ENCODE measurements at regions not wholly inside any gene's neighbourhood (a gene's known extent, or its start where the extent isn't known, plus 50 kb on each side); places are given as distances from the start of the nearest gene placed in this dataset.

DNA sequence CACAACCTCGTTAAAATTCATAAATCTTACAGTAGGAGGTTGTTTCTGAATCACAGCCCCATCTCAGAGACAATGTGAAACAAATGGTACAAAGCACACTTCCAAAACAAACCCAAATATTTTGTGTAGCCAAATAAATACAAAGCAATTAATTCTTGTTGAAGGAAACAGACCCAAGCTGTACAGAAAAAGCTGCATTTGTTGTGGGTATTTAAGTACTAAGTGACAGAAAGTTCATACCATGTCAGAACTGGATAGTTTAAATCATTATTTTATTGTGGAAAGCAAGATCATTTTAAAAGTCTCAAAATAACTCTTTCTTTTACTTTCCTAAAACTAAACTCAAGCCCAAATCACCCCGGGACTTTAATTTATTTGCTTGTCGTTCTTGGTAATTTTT, 570.7 kb downstream of the ELAVL2 start:
- Histone ChIP-seq H3K27me3 (no peaks in the 10 kb centered on the region), H3K4me3 (ENCODE audit: low read depth, low read length) (no peak overlapping the region), H3K4me1 (no peaks in the 10 kb centered on the region), H3K9me3 (no peaks in the 10 kb centered on the region), H3K36me3 (no peaks in the 10 kb centered on the region)
- TF ChIP-seq, protein P1, sequence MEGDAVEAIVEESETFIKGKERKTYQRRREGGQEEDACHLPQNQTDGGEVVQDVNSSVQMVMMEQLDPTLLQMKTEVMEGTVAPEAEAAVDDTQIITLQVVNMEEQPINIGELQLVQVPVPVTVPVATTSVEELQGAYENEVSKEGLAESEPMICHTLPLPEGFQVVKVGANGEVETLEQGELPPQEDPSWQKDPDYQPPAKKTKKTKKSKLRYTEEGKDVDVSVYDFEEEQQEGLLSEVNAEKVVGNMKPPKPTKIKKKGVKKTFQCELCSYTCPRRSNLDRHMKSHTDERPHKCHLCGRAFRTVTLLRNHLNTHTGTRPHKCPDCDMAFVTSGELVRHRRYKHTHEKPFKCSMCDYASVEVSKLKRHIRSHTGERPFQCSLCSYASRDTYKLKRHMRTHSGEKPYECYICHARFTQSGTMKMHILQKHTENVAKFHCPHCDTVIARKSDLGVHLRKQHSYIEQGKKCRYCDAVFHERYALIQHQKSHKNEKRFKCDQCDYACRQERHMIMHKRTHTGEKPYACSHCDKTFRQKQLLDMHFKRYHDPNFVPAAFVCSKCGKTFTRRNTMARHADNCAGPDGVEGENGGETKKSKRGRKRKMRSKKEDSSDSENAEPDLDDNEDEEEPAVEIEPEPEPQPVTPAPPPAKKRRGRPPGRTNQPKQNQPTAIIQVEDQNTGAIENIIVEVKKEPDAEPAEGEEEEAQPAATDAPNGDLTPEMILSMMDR (IDR thresholded peaks at IDR 0.05; ENCODE audit: low read depth, low read length), result no peak
- no peak for DNase-seq

DNA sequence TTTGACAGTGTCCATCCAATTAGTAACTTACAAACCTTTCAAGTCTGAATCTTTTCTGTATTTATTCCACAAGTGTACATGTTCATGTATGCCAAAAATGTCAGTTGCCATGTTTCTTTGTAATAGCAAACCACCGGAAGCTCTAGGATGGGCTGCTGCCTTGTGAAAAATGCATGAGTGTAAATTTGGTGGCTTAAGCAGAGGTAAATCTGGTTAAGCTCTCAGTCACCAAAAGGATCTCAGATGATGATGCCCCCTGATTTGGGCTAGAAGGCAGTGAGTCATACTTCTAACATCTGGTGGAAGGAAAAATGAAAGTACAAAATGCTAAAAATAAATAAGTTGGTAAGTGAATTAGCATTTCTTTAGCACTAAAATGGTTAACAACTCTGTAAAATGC, 567.5 kb downstream of the ELAVL2 start:
- H3K27me3 ChIP-seq, result no peaks in the 10 kb centered on the region
- no peaks in the 10 kb centered on the region for H3K4me1 ChIP-seq
- no peaks in the 10 kb centered on the region for H3K9me3 ChIP-seq
- no peaks in the 10 kb centered on the region for H3K36me3 ChIP-seq
- TF ChIP-seq, protein P1 (IDR thresholded peaks at IDR 0.05; ENCODE audit: low read depth, low read length), result no peak
- DNase-seq, result no peak
- H3K4me3 ChIP-seq (ENCODE audit: low read depth, low read length), result no peak overlapping the region

DNA sequence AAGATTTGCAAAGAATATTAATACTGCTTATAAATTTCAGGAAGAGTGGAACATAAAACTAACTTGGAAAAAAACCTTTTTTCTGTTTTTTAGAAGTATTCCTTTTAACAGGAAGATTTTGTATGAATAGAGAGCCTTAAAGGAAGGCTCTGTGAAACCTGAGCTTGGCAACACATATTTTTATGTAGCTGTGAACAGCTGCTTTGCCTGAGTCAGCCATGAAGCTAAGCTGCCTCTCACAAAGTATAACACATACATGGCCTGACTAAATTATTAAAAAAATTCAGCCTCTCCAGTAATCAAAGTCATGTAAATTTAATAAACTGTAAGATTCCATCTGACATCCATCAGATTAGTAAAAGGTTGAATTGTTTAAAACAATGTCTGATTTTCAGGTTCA, 547.5 kb downstream of the ELAVL2 start:
- DNase-seq, result no peak
- H3K27me3 ChIP-seq, result no peaks in the 10 kb centered on the region

DNA sequence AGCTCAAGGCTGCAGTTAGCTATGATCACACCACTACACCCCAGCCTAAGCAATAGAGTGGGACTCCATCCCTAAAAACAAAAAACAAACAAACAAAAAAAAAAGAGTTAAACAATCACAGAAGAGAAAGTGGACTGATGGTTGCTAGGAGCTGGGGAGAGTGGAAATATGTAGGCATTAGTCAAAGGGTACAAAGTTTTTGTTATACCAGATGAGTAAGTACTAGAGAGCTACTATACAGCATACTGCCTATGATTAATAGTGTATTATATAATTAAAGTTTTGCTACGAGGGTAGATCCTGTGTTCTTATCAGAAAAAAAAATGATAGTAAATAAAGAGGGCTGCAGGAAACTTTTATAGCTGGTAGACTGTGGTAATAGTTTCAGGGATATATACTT, 538.6 kb downstream of the ELAVL2 start:
- no peaks in the 10 kb centered on the region for H3K36me3 ChIP-seq
- TF ChIP-seq, protein P1 (IDR thresholded peaks at IDR 0.05; ENCODE audit: low read depth, low read length), result no peak
- DNase-seq, result no peak
- no peak overlapping the region for H3K4me3 ChIP-seq (ENCODE audit: low read depth, low read length)
- H3K4me1 ChIP-seq, result no peaks in the 10 kb centered on the region
- no peaks in the 10 kb centered on the region for H3K9me3 ChIP-seq
- no peaks in the 10 kb centered on the region for H3K27me3 ChIP-seq

More for the DNA sequence above, 547.5 kb downstream of the ELAVL2 start:
- TF ChIP-seq, protein P1 (IDR thresholded peaks at IDR 0.05; ENCODE audit: low read depth, low read length), result no peak
- Histone ChIP-seq H3K4me1 (no peaks in the 10 kb centered on the region), H3K36me3 (no peaks in the 10 kb centered on the region), H3K4me3 (ENCODE audit: low read depth, low read length) (no peak overlapping the region), H3K9me3 (no peaks in the 10 kb centered on the region)

DNA sequence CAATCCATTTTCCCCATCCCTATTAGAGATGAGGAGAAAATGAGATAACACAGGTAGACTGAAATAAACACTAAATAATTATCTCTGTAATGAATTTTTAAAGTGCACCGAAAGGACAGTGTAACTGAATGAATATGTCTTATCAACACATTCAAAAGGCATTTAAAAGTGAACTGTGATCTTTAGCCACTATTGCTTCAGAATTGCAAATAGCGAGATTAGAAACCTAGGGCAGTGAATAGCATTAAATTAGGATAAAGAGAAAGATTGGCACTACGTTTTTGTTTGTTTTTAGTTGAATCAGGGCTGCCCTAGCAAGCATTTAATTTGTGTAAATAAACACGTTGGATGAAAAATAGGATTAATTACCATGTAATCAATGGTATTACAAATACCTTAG, 537.5 kb downstream of the ELAVL2 start:
- TF ChIP-seq, protein P1 (IDR thresholded peaks at IDR 0.05; ENCODE audit: low read depth, low read length), result no peak
- no peak for DNase-seq
- no peaks in the 10 kb centered on the region for H3K4me1 ChIP-seq
- no peaks in the 10 kb centered on the region for H3K27me3 ChIP-seq
- H3K9me3 ChIP-seq, result no peaks in the 10 kb centered on the region
- no peaks in the 10 kb centered on the region for H3K36me3 ChIP-seq
- no peak overlapping the region for H3K4me3 ChIP-seq (ENCODE audit: low read depth, low read length)

DNA sequence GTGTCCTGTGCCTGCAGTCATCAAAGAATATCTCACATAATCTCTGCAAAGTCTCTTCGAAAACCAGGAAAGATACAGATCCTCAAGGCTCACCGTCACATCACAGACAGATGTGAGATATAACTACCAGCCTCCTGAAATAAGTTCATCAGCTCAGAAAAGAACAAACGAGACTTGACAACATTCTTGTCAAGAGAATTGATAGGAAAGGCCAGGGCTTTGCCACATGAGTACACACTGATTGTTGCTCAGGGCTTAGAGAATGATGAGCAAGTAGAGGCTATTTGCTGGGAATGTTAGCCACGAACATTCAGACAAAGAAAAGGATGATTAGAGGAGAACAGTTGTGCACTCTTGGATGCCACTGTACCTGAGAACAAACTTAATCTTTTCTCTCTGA, 535.1 kb downstream of the ELAVL2 start:
- Histone ChIP-seq H3K9me3 (0 out of 2 replicates have a peak, but pooled peaks cover 2% of the 10 kb centered on the region), H3K4me3 (ENCODE audit: low read depth, low read length) (no peak overlapping the region), H3K27me3 (no peaks in the 10 kb centered on the region), H3K36me3 (no peaks in the 10 kb centered on the region), H3K4me1 (no peaks in the 10 kb centered on the region)
- TF ChIP-seq, protein P1 (IDR thresholded peaks at IDR 0.05; ENCODE audit: low read depth, low read length), result no peak
- DNase-seq, result no peak
